GM19324 (cell line): ENCODE measurements at regions not wholly inside any gene's neighbourhood (a gene's known extent, or its start where the extent isn't known, plus 50 kb on each side); places are given as distances from the start of the nearest gene placed in this dataset.

Experiments
- ATAC-seq: cut with Tn5 transposase; IDR thresholded peaks from one replicate; pipeline ENCODE4 v1.9.1; 2021; ENCODE audit warnings: mild to moderate bottlenecking, moderate library complexity; ENCODE audit not compliant: unreplicated experiment, low FRiP score

GRCh38 chrX:22392133-22392948 is 119.6 kb downstream of the CBLL2 start:
- no peak for ATAC-seq

DNA sequence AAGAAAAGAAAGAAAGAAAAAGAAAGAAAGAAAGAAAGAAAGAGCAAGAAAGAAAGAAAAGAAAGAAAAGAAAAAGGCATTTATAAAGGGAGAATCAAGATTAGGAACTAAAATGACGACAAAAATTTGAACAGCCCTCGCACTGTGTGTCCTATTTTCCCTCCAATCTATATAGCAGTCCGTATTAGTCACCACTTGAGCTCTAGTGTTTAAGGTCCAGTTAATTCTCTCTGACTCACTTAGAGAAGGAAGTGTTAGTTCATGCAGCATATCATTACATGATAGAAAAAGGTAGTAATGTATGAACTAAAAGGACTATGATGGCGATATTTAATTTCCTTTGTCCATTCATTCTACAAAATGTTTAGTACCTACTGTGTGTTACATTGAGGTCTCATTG is 122.7 kb downstream of the CBLL2 start:
- ATAC-seq = no peak

GRCh38 chrX:22396408-22396807 is 123.7 kb downstream of the CBLL2 start:
- no peak for ATAC-seq

DNA sequence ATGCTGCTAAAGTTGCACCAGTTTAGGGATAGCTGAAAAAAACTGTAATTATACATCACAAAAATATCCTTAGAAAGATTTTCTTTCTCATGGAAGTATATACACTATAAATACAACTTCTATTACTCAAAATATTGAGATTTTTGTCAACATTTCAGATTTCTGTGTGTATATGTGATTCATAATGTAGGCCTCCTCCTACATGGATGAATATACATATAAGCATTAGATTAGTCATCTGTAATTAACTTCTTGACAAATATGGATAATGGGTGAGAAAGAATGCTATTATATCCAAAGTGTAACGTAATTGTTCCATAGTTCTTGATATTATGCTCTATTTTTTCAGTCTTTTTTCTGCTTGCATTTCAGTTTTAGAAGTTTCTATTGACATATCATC is 124.9 kb downstream of the CBLL2 start:
- ATAC-seq = no peak

DNA sequence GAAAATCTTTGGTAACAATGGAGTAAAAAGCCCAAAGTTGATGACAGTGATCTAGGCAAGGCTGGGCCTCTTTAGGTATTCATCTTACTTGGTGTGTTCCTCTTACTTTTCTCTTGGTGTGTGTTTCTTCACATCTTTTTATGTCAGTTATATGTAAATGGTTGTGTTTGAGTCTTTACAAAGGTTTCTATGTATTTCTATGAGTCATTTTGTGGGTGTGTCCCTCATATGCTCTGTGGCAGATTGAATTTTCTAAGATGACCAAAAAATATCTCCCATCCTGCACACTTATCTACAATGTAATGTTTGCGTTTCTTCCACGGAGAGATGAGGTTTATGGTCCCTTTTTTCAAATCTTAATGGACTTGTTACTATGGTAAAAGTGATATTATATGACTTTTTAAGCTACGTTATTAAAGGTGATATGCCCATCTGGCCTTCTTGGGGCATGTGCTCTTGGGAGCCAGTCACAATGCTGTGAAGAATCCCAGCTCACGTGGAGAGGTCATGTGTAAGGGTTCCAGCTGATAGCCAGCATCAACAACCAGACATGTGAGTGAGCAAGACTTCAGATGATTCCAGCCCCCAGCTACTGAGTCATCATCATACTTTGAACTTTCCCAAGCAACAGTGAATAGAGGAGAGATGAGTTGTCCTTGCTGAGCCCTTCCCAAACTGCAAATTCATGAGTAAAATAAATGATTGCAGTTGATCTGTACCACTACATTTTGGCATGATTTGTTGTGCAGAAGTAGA is 126.9 kb downstream of the CBLL2 start:
- no peak for ATAC-seq

DNA sequence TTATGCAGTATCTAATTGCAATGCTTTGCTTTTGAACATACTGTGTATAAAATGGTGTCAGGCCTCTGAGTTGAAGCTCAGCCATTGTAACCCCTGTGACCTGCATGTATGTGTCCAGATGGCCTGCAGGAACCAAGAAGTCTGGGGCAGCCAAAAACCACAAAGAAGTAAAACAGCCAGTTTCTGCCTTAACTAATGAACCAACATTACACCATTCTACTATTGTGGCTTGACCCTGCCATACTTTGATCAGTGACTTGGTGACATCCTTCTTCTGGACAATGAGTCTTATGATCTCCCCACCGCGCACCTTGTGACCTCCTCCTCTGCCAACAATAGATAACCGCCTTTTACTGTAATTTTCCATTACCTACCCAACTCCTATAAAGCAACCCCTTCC is 131.6 kb downstream of the CBLL2 start:
- ATAC-seq = no peak

DNA sequence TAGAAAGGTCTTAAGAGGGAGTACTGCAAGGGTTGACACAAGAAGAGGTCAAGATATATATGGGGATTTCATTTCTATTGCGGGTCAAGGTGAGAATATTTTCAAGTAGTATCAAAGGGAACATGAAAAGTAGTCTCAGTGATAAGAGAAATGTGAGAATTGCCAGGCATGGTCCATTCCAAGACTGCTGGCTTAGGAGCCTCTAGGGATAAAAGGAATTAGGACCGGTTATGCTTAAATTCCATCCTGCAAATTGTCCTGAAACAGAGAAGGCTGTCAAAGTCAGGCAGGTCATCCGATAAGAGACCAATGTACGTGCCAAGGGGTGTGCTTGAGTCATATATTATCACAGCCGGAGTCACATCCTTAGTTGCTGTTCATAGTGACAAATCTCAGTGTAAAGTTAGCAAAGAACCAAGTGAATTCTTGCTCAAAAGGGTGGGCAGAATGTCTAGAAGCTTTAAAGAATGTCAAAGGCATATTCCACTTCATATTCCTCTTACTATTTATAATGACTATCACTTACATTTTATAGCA is 133.6 kb downstream of the CBLL2 start:
- ATAC-seq = no peak

- ATAC-seq = no peak
Observed at GRCh38 chrX:22409418-22409817, 136.7 kb downstream of the CBLL2 start.

DNA sequence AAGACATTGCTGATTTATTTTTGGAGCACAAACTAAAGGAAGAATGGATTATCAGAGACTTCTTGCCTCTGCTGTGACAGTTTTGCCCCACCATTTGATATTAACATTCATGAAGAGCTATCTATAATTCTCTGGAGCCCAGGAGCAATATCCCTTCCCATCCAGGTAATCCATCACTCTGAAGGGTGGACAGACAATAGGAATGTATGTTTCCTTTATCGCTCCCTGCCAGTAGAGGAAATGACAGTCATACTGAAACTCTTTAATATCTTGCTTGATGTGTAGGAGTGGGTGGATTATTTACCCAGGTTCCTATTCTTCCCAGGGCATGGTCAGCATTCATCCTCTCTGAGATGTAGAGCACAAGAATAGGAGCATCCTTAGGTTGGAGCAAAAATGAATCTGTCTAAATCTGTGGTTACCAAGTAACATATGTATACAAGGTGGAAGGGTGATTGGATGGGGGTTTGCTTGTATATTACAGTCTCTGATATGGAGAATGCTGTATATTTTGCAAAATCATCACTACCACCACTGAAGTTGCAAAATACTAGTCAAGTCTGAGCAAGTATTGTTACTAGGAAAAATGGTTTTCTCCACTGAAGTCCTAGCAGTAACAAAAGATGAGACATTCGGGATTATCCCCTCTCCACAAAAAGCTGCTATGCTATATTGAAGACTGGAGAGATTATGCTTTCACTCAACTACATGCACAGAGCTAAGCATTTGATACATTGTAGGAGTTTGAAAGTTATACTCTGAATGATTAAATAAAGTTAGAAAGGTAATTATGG is 151.6 kb downstream of the CBLL2 start:
- no peak for ATAC-seq

- no peak for ATAC-seq
Observed at GRCh38 chrX:22424919-22425318, 152.2 kb downstream of the CBLL2 start.

DNA sequence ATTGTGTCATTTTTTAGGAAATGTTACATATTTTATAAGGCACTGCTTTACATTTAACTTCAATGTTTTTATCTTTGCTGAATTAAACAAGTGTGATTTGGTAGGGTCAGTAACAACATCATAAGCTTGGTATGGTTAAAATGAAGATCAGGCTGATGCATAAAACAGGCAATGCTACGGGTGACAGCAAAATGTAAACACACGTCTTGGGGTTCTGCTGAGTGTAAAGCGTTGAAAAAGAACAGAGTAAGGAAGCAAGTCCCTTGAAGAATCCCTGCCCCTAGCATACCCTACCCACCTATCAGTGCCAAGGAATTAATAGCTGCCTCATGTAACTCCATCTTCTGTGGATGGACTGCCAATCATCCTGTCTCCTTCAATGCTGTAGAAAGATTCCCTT is 157.0 kb downstream of the CBLL2 start:
- ATAC-seq = no peak

GRCh38 chrX:22430701-22431100 is 158.0 kb downstream of the CBLL2 start:
- ATAC-seq = no peak

GRCh38 chrX:22433292-22434070 is 160.8 kb downstream of the CBLL2 start:
- no peak for ATAC-seq

DNA sequence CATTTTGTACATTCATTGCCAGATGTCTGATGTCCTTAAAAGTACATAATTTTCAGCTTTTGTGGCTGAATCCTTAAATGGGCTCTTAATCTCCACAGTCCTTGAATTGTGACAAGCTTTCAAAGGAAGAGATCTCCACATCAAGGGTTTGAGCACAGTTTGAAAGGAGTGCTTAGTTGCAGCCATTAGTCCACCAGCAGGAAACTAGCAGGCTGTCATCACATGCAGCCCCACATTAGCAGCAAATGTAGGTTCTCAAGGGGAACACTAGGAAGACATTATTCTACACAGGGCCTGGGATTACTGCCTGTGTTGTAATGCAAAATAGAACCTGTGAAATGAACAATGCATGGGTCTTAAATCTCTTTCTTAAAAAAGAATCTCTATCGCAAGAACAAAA is 173.2 kb downstream of the CBLL2 start:
- no peak for ATAC-seq

DNA sequence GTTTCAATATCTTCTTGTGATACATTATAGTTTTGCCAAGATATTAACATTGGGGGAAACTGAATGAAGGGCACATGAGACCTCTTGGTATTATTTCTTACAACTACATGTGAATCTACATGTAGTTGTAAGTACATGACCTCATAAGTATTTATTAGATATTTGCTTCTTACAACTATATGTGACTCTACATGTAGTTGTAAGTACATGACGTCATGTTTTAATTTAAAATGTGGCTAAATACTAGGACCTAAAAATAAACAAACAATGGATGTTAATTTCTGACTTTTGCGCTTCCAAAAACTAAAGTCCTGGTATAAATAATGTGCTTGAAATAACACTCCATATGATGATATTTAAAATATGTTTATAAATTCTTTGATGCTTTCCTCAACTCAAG is 190.2 kb downstream of the CBLL2 start:
- ATAC-seq = no peak

DNA sequence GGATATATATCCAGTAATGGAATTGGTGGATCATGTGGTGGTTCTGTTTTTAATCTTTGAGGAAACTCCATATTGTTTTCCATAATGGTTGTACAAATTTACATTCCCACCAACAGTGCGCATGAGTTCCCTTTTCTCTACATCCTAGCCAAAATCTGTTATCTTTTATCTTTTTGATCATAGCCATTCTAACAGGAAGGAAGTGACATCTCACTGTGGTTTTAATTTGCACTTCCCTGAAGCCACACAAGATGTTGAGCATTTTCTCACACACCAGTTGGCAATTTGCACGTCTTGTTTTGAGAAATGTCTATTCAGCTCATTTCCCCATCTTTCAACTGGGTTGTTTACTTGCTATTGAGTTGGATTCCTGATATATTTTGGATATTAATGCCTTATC is 194.9 kb downstream of the CBLL2 start:
- ATAC-seq = no peak

DNA sequence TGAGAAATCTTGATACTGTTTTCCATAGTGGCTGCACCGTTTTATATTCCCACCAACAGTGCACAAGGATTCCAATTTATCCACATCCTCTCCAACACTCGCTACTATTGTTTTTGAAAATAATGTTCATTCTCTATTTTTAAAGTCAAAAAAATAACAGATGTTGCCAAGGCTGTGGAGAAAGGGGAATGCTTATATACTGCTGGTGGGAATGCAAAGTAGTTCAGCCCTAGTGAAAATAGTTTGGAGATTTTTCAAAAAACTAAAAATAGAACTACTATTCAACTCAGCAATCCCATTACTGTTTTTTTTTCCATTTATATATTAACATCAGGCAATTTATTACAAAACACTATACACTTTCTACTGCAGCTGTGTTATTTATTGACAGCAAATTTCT is 208.7 kb downstream of the CBLL2 start:
- no peak for ATAC-seq

DNA sequence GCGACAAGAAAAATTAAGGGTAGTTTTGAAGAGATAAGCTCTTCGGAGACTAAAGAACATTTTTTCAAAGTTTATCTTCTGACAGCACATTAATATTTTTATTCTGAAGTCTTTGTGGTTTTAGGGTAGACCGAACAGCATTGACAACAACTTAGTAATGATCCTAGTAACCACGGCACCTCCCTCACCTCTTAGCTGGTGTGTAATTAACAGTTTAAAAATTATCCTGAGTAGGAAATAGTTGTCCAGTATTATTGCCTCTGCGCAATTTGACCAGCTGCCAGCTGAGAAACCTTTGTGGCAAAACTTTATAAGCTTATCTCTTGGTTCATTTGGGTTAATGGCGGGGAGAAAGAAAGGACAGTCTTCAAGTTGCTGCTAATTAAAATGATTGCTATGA is 213.6 kb downstream of the CBLL2 start:
- ATAC-seq = no peak

GRCh38 chrX:22516893-22517292 is 244.2 kb downstream of the CBLL2 start:
- ATAC-seq = no peak

- no peak for ATAC-seq
Observed at GRCh38 chrX:22520128-22520828, 247.6 kb downstream of the CBLL2 start.
